ENCODE measurements at regions not wholly inside any gene's neighbourhood (a gene's known extent, or its start where the extent isn't known, plus 50 kb on each side); places are given as distances from the start of the nearest gene placed in this dataset.

DNA sequence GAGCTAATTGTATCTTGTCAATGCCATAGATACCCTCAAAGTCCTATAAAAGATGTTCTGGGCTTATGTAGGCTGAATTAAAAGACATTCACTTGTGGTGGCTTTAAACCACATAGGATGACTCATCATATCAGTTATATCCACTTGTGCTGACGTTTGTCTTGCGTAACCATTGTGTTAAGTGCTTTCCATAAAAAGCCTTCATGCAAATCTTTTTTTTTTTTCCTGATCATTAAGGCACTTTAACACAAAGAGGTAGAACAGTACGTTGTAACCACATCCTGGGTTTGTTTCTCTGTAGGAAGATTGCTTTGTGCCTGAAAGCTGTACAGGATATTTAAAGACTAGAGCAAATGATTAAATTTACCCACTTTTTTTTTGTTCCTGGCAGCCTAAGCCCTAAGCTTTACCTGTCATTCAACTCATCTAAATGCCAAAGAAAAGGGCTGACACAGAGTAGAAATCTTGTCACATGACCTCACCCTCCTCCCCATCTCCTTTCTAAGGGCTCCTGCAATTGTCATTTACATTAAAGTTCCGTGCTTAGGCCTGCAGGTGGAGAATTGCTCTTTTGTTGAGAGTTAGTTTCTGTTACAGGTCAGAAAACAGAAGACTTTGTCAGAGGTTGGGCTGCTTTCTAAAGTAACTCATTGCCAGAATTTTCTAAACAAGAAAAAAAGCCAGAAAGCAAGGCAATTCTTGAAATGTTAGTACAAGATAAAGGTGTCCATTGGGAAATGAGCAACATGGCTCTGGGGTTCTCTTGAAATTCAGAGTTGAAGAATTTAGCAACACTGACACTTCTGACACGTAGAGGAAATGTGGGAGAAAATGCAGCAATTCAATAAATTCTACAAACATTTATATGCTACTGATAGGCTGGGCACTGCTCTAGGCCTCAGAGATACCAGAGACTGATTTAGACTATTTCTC lies 555.6 kb downstream of the PPARGC1A start:
- TF ChIP-seq, protein P1, sequence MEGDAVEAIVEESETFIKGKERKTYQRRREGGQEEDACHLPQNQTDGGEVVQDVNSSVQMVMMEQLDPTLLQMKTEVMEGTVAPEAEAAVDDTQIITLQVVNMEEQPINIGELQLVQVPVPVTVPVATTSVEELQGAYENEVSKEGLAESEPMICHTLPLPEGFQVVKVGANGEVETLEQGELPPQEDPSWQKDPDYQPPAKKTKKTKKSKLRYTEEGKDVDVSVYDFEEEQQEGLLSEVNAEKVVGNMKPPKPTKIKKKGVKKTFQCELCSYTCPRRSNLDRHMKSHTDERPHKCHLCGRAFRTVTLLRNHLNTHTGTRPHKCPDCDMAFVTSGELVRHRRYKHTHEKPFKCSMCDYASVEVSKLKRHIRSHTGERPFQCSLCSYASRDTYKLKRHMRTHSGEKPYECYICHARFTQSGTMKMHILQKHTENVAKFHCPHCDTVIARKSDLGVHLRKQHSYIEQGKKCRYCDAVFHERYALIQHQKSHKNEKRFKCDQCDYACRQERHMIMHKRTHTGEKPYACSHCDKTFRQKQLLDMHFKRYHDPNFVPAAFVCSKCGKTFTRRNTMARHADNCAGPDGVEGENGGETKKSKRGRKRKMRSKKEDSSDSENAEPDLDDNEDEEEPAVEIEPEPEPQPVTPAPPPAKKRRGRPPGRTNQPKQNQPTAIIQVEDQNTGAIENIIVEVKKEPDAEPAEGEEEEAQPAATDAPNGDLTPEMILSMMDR (conservative IDR thresholded peaks at IDR 0.05 in 1 of 2, IDR thresholded peaks at IDR 0.05 in 1 of 2; ENCODE audit: low read depth in 1 of 2, low read length in 2 of 2), result no peak
- no peak for TF ChIP-seq EZH2 (IDR thresholded peaks at IDR 0.05; ENCODE audit: low read length, missing control alignments)
- H3K36me3 ChIP-seq (ENCODE audit: control insufficient read depth, insufficient read depth, low read length), result no peaks in the 10 kb centered on the region
- H3K4me3 ChIP-seq (replicated peaks in 1 of 4; ENCODE audit: control extremely low read depth in 1 of 4, insufficient read depth in 1 of 4, low read depth in 3 of 4, low read length in 4 of 4), result no peak overlapping the region
- no peaks in the 10 kb centered on the region for H3K27me3 ChIP-seq (ENCODE audit: control insufficient read depth, insufficient read depth, low read length)
- H4K20me1 ChIP-seq (ENCODE audit: control insufficient read depth, extremely low read depth, insufficient read depth, low read length), result no peaks in the 10 kb centered on the region
- no peaks in the 10 kb centered on the region for H3K9me3 ChIP-seq (ENCODE audit: control insufficient read depth, insufficient read depth, low read depth, low read length)
- H3K27ac ChIP-seq (ENCODE audit: insufficient read depth, low read length), result no peak overlapping the region
- peak; percentile 98 to 99 for DNase-seq (ENCODE audit: low read depth in 2 of 2)
- no peak overlapping the region for H2AFZ ChIP-seq (ENCODE audit: low read length)
- H3K4me2 ChIP-seq (ENCODE audit: extremely low read depth, insufficient read depth, low read length), result no peak overlapping the region
- H3K4me1 ChIP-seq (ENCODE audit: control insufficient read depth, extremely low read depth, insufficient read depth, low read length), result no peaks in the 10 kb centered on the region
- no peaks in the 10 kb centered on the region for H3K79me2 ChIP-seq (ENCODE audit: control insufficient read depth, insufficient read depth, low read length)
- no peak overlapping the region for H3K9ac ChIP-seq (ENCODE audit: insufficient read depth, low read length)

DNA sequence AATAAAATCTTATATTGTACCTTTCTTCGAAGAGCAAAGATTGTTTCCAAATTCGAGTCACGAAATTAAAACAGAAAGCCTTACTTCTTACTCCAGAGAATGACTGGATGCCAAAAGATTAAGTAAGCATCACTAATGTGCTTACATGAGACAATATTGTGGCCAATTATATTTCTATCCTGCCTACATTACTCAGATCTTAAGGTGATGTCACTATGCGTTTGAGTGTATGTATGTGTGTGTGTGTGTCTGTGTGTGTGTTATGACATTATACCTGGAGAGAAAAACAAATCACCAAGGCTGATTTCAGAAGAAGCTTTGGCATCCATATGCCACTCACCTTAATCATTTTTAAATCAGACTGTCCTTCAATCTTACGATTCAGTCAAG lies 556.3 kb downstream of the PPARGC1A start:
- peak; percentile 76 to 94 for DNase-seq (ENCODE audit: low read depth in 2 of 2)
- Histone ChIP-seq H3K9me3 (ENCODE audit: control insufficient read depth, insufficient read depth, low read depth, low read length) (no peaks in the 10 kb centered on the region), H3K4me3 (replicated peaks in 1 of 4; ENCODE audit: control extremely low read depth in 1 of 4, insufficient read depth in 1 of 4, low read depth in 3 of 4, low read length in 4 of 4) (no peak overlapping the region), H3K79me2 (ENCODE audit: control insufficient read depth, insufficient read depth, low read length) (no peaks in the 10 kb centered on the region), H3K4me1 (ENCODE audit: control insufficient read depth, extremely low read depth, insufficient read depth, low read length) (no peaks in the 10 kb centered on the region), H3K27ac (ENCODE audit: insufficient read depth, low read length) (no peak overlapping the region), H3K9ac (ENCODE audit: insufficient read depth, low read length) (no peak overlapping the region), H3K36me3 (ENCODE audit: control insufficient read depth, insufficient read depth, low read length) (no peaks in the 10 kb centered on the region), H2AFZ (ENCODE audit: low read length) (no peak overlapping the region), H4K20me1 (ENCODE audit: control insufficient read depth, extremely low read depth, insufficient read depth, low read length) (no peaks in the 10 kb centered on the region), H3K27me3 (ENCODE audit: control insufficient read depth, insufficient read depth, low read length) (no peaks in the 10 kb centered on the region), H3K4me2 (ENCODE audit: extremely low read depth, insufficient read depth, low read length) (no peak overlapping the region)
- TF ChIP-seq, protein P1 (conservative IDR thresholded peaks at IDR 0.05 in 1 of 2, IDR thresholded peaks at IDR 0.05 in 1 of 2; ENCODE audit: low read depth in 1 of 2, low read length in 2 of 2), result no peak
- TF ChIP-seq EZH2 (IDR thresholded peaks at IDR 0.05; ENCODE audit: low read length, missing control alignments), result no peak

DNA sequence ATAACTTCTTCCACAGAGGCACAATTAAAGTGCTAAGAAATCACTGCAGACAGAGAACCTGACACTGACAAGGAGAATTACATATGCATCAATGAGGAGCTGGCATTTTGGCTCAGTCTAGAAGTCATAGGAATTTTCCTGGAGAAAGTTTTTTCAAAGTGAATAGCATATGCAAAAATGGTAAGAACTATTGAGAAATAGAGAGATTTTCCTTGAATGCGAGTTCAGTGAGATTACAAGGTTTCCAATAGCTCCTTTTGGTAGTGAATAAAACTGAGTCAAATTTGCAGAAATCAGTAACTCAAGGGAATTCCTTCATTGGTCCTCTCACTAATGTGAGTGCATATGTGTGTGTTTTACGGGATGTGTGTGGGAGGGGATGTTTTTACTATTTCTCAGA lies 557.5 kb downstream of the PPARGC1A start:
- no peak overlapping the region for H2AFZ ChIP-seq (ENCODE audit: low read length)
- no peaks in the 10 kb centered on the region for H3K27me3 ChIP-seq (ENCODE audit: control insufficient read depth, insufficient read depth, low read length)
- DNase-seq (ENCODE audit: low read depth in 2 of 2), result peak in 1 of 2 donors; percentile 78
- H3K4me1 ChIP-seq (ENCODE audit: control insufficient read depth, extremely low read depth, insufficient read depth, low read length), result no peaks in the 10 kb centered on the region
- H4K20me1 ChIP-seq (ENCODE audit: control insufficient read depth, extremely low read depth, insufficient read depth, low read length), result no peaks in the 10 kb centered on the region
- H3K79me2 ChIP-seq (ENCODE audit: control insufficient read depth, insufficient read depth, low read length), result no peaks in the 10 kb centered on the region
- H3K4me2 ChIP-seq (ENCODE audit: extremely low read depth, insufficient read depth, low read length), result no peak overlapping the region
- H3K9me3 ChIP-seq (ENCODE audit: control insufficient read depth, insufficient read depth, low read depth, low read length), result no peaks in the 10 kb centered on the region
- TF ChIP-seq, protein P1 (conservative IDR thresholded peaks at IDR 0.05 in 1 of 2, IDR thresholded peaks at IDR 0.05 in 1 of 2; ENCODE audit: low read depth in 1 of 2, low read length in 2 of 2), result no peak
- no peak for TF ChIP-seq EZH2 (IDR thresholded peaks at IDR 0.05; ENCODE audit: low read length, missing control alignments)
- H3K27ac ChIP-seq (ENCODE audit: insufficient read depth, low read length), result no peak overlapping the region
- no peak overlapping the region for H3K9ac ChIP-seq (ENCODE audit: insufficient read depth, low read length)
- H3K4me3 ChIP-seq (replicated peaks in 1 of 4; ENCODE audit: control extremely low read depth in 1 of 4, insufficient read depth in 1 of 4, low read depth in 3 of 4, low read length in 4 of 4), result no peak overlapping the region
- H3K36me3 ChIP-seq (ENCODE audit: control insufficient read depth, insufficient read depth, low read length), result no peaks in the 10 kb centered on the region

Data from fibroblast of lung (primary cell).